ENCODE measurements at regions not wholly inside any gene's neighbourhood (a gene's known extent, or its start where the extent isn't known, plus 50 kb on each side); places are given as distances from the start of the nearest gene placed in this dataset.

DNA sequence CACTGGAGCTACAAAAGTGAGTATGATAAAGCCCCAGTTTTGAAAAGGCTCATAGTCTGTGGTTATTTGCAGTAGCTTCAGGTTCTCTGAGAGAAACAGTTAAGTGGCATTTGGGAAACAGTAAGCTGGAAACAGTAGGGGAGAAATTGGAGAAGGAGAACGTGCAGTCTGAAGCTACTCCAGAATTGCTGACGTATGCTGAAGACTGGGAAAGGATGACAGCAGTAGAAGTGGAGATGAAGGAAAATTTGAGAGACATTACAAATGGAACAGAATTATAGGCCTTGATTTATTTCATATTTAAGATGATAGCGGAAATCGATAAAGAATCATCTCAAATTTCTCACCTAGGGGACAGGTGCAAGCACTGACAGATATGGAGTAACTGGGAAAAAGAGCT, 248.8 kb downstream of the CAAP1 start:
- no peak for TF ChIP-seq TAF1 (IDR thresholded peaks at IDR 0.05; ENCODE audit: low read depth, low read length)
- TF ChIP-seq, protein P1, sequence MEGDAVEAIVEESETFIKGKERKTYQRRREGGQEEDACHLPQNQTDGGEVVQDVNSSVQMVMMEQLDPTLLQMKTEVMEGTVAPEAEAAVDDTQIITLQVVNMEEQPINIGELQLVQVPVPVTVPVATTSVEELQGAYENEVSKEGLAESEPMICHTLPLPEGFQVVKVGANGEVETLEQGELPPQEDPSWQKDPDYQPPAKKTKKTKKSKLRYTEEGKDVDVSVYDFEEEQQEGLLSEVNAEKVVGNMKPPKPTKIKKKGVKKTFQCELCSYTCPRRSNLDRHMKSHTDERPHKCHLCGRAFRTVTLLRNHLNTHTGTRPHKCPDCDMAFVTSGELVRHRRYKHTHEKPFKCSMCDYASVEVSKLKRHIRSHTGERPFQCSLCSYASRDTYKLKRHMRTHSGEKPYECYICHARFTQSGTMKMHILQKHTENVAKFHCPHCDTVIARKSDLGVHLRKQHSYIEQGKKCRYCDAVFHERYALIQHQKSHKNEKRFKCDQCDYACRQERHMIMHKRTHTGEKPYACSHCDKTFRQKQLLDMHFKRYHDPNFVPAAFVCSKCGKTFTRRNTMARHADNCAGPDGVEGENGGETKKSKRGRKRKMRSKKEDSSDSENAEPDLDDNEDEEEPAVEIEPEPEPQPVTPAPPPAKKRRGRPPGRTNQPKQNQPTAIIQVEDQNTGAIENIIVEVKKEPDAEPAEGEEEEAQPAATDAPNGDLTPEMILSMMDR (IDR thresholded peaks at IDR 0.05; ENCODE audit: control extremely low read depth in 1 of 3, insufficient read depth in 1 of 3, low read depth in 1 of 3, low read length in 3 of 3), result no peak
